Muscle of leg (tissue), 3 donors: ENCODE measurements at regions not wholly inside any gene's neighbourhood (a gene's known extent, or its start where the extent isn't known, plus 50 kb on each side); places are given as distances from the start of the nearest gene placed in this dataset.
"Not testable (repeated sequence)": the region's sequence is repeated elsewhere in the genome, so short reads cannot be mapped to it uniquely, and the experiment has no call there.

Experiments used
- DNase-seq: peaks from one replicate; pipeline ENCODE4 v3.0.0; 2013
- H3K27ac ChIP-seq: one replicate; pipeline ENCODE4 v1.5.1; 2013; ENCODE audit warnings: mild to moderate bottlenecking, low read length, control low read depth
- H3K27me3 ChIP-seq: one replicate; pipeline ENCODE4 v1.6.1; 2013; ENCODE audit warnings: low read length; ENCODE audit not compliant: control insufficient read depth, insufficient read depth
- H3K36me3 ChIP-seq: one replicate; pipeline ENCODE4 v1.6.1; 2013; ENCODE audit warnings: low read length; ENCODE audit not compliant: control insufficient read depth, insufficient read depth
- H3K4me1 ChIP-seq: one replicate; pipeline ENCODE4 v1.6.1; 2013; ENCODE audit warnings: low read length; ENCODE audit not compliant: control insufficient read depth, insufficient read depth
- H3K4me3 ChIP-seq: one replicate; pipeline ENCODE4 v1.5.1; 2013; ENCODE audit warnings: low read length, control low read depth
- H3K9me3 ChIP-seq: replicated peaks from 2 replicates; pipeline ENCODE4 v1.6.1; 2013; ENCODE audit warnings: low read depth, low read length; ENCODE audit not compliant: control insufficient read depth
- WGBS: methylation state at CpG from one replicate; pipeline ENCODE4 v1.1.5; 2013; ENCODE audit warnings: missing lambda C conversion rate; ENCODE audit not compliant: insufficient coverage; 5-methylcytosine and 5-hydroxymethylcytosine counted together

GRCh38 chr14:45558183-45558582 is 305.2 kb upstream of the MIS18BP1 start:
- no peaks in the 10 kb centered on the region for H3K36me3 ChIP-seq
- no peak overlapping the region for H3K4me3 ChIP-seq
- no peak overlapping the region for H3K27ac ChIP-seq
- H3K27me3 ChIP-seq, result no peaks in the 10 kb centered on the region
- no peaks in the 10 kb centered on the region for H3K9me3 ChIP-seq
- no peaks in the 10 kb centered on the region for H3K4me1 ChIP-seq
- DNase-seq, result no peak

GRCh38 chr14:45553981-45554380 is 301.0 kb upstream of the MIS18BP1 start:
- H3K9me3 ChIP-seq, result peaks cover 3% of the 10 kb centered on the region
- H3K27me3 ChIP-seq, result no peaks in the 10 kb centered on the region
- no peak for DNase-seq
- no CpG with 5 or more reads among the region's 1 CpG for WGBS
- no peaks in the 10 kb centered on the region for H3K4me1 ChIP-seq
- H3K4me3 ChIP-seq, result no peak overlapping the region
- no peaks in the 10 kb centered on the region for H3K36me3 ChIP-seq
- no peak overlapping the region for H3K27ac ChIP-seq

- 57% methylated on average over 12 of the region's 16 CpGs for WGBS
- not testable (repeated sequence) for H3K4me1 ChIP-seq, H3K9me3 ChIP-seq, H3K4me3 ChIP-seq, H3K27ac ChIP-seq, H3K27me3 ChIP-seq, DNase-seq, H3K36me3 ChIP-seq
These were observed 298.3 kb upstream of the MIS18BP1 start for GRCh38 chr14:45551240-45551820.

- H3K9me3 ChIP-seq, result no peaks in the 10 kb centered on the region
- H3K4me3 ChIP-seq, result no peak overlapping the region
- H3K36me3 ChIP-seq, result no peaks in the 10 kb centered on the region
- H3K27ac ChIP-seq, result no peak overlapping the region
- WGBS, result no CpG with 5 or more reads among the region's 2 CpGs
- no peaks in the 10 kb centered on the region for H3K4me1 ChIP-seq
- DNase-seq, result no peak
- no peaks in the 10 kb centered on the region for H3K27me3 ChIP-seq
These were observed 278.0 kb upstream of the MIS18BP1 start for GRCh38 chr14:45531022-45531421.

- H3K27me3 ChIP-seq, result no peaks in the 10 kb centered on the region
- peak; percentile 8 for DNase-seq
- WGBS, result 69% methylated on average over 13 of the region's 14 CpGs
- no peaks in the 10 kb centered on the region for H3K36me3 ChIP-seq
- H3K9me3 ChIP-seq, result no peaks in the 10 kb centered on the region
- H3K27ac ChIP-seq, result no peak overlapping the region
- H3K4me3 ChIP-seq, result no peak overlapping the region
- H3K4me1 ChIP-seq, result no peaks in the 10 kb centered on the region
These were observed 273.9 kb upstream of the MIS18BP1 start for GRCh38 chr14:45526715-45527549.

- Histone ChIP-seq H3K4me3 (no peak overlapping the region), H3K9me3 (no peaks in the 10 kb centered on the region), H3K27me3 (no peaks in the 10 kb centered on the region), H3K36me3 (no peaks in the 10 kb centered on the region), H3K27ac (no peak overlapping the region), H3K4me1 (no peaks in the 10 kb centered on the region)
- no peak for DNase-seq
- no CpG with 5 or more reads among the region's 1 CpG for WGBS
These were observed 266.8 kb upstream of the MIS18BP1 start for GRCh38 chr14:45519766-45520165.

- no peak for DNase-seq
- H3K27ac ChIP-seq, result no peak overlapping the region
- no peaks in the 10 kb centered on the region for H3K27me3 ChIP-seq
- peaks cover 2% of the 10 kb centered on the region for H3K9me3 ChIP-seq
- WGBS, result 56% methylated on average over 4 of the region's 4 CpGs
- no peaks in the 10 kb centered on the region for H3K4me1 ChIP-seq
- H3K4me3 ChIP-seq, result no peak overlapping the region
- no peaks in the 10 kb centered on the region for H3K36me3 ChIP-seq
These were observed 239.9 kb upstream of the MIS18BP1 start for GRCh38 chr14:45492876-45493275.

- Histone ChIP-seq H3K9me3 (peaks cover 5% of the 10 kb centered on the region), H3K4me1 (no peaks in the 10 kb centered on the region), H3K36me3 (no peaks in the 10 kb centered on the region), H3K4me3 (no peak overlapping the region), H3K27ac (no peak overlapping the region), H3K27me3 (no peaks in the 10 kb centered on the region)
- WGBS, result 83% methylated on average over 3 of the region's 3 CpGs
- DNase-seq, result no peak
These were observed 238.9 kb upstream of the MIS18BP1 start for GRCh38 chr14:45491914-45492313.

GRCh38 chr14:45486599-45486998 is 233.6 kb upstream of the MIS18BP1 start:
- peaks cover 8% of the 10 kb centered on the region for H3K9me3 ChIP-seq
- H3K4me1 ChIP-seq, result no peaks in the 10 kb centered on the region
- H3K27me3 ChIP-seq, result no peaks in the 10 kb centered on the region
- DNase-seq, result no peak
- no peak overlapping the region for H3K4me3 ChIP-seq
- no peak overlapping the region for H3K27ac ChIP-seq
- H3K36me3 ChIP-seq, result no peaks in the 10 kb centered on the region
- WGBS, result no CpG with 5 or more reads among the region's 1 CpG

GRCh38 chr14:45467023-45467422 is 214.0 kb upstream of the MIS18BP1 start:
- 80% methylated on average over 1 of the region's 1 CpG for WGBS
- no peaks in the 10 kb centered on the region for H3K4me1 ChIP-seq

More at GRCh38 chr14:45467023-45467422, 214.0 kb upstream of the MIS18BP1 start:
- H3K4me3 ChIP-seq, result no peak overlapping the region
- no peak for DNase-seq
- no peaks in the 10 kb centered on the region for H3K27me3 ChIP-seq
- no peaks in the 10 kb centered on the region for H3K36me3 ChIP-seq
- no peak overlapping the region for H3K27ac ChIP-seq
- H3K9me3 ChIP-seq, result no peaks in the 10 kb centered on the region
